ENCODE measurements at regions not wholly inside any gene's neighbourhood (a gene's known extent, or its start where the extent isn't known, plus 50 kb on each side); places are given as distances from the start of the nearest gene placed in this dataset.

DNA sequence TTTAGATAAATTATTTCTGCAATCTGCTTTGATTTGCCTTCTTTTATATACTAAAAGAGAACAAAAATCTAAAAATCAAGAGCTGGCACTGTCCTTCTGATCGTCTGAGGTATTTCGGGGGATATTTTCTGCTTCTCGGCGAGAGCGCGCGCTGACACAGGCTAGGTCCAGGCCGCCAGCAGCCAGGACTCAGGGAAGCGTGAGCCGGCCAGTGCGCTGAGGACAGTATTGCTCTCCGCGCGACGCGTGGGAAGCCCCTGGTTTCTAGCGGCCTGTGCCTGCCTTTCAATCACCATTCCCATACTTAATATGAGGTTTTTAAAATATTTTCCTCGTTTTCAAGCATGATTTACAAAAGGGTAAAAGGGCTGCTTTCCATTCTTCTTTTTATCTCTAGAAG is 307.3 kb upstream of the IRX1 start:
- TF ChIP-seq, protein P1, sequence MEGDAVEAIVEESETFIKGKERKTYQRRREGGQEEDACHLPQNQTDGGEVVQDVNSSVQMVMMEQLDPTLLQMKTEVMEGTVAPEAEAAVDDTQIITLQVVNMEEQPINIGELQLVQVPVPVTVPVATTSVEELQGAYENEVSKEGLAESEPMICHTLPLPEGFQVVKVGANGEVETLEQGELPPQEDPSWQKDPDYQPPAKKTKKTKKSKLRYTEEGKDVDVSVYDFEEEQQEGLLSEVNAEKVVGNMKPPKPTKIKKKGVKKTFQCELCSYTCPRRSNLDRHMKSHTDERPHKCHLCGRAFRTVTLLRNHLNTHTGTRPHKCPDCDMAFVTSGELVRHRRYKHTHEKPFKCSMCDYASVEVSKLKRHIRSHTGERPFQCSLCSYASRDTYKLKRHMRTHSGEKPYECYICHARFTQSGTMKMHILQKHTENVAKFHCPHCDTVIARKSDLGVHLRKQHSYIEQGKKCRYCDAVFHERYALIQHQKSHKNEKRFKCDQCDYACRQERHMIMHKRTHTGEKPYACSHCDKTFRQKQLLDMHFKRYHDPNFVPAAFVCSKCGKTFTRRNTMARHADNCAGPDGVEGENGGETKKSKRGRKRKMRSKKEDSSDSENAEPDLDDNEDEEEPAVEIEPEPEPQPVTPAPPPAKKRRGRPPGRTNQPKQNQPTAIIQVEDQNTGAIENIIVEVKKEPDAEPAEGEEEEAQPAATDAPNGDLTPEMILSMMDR (conservative IDR thresholded peaks at IDR 0.05; ENCODE audit: low read depth, low read length) = no peak
- no peak for TF ChIP-seq EZH2 (IDR thresholded peaks at IDR 0.05; ENCODE audit: low read length, unreplicated experiment)
- TF ChIP-seq EZH2phosphoT487 (IDR thresholded peaks at IDR 0.05; ENCODE audit: borderline replicate concordance, low read length) = no peak
